ENCODE measurements at regions not wholly inside any gene's neighbourhood (a gene's known extent, or its start where the extent isn't known, plus 50 kb on each side); places are given as distances from the start of the nearest gene placed in this dataset.

- intact Hi-C loops (cut with DNase I), result no loop called here
- ATAC-seq (ENCODE audit: poor library complexity), result no peak
- no peak for DNase-seq
Observed at GRCh38 chr13:30151388-30151787, 156.0 kb downstream of the KATNAL1 start.

GRCh38 chr13:30149248-30149647 is 158.1 kb downstream of the KATNAL1 start:
- ATAC-seq (ENCODE audit: poor library complexity) (no peak), DNase-seq (no peak)
- intact Hi-C loops (cut with DNase I), result no loop called here

GRCh38 chr13:30148786-30149185 is 158.6 kb downstream of the KATNAL1 start:
- DNase-seq (no peak), ATAC-seq (ENCODE audit: poor library complexity) (no peak)
- intact Hi-C loops (cut with DNase I), result no loop called here

- no peak for ATAC-seq (ENCODE audit: poor library complexity)
- no peak for DNase-seq
Observed at GRCh38 chr13:30148171-30148754, 159.1 kb downstream of the KATNAL1 start.

GRCh38 chr13:30147421-30147820 is 159.9 kb downstream of the KATNAL1 start:
- no peak for ATAC-seq (ENCODE audit: poor library complexity)
- DNase-seq, result no peak
- intact Hi-C loops (cut with DNase I), result no loop called here

More at GRCh38 chr13:30148171-30148754, 159.1 kb downstream of the KATNAL1 start:
- intact Hi-C loops (cut with DNase I), result no loop called here

- intact Hi-C loops (cut with DNase I), result no loop called here
- ATAC-seq (ENCODE audit: poor library complexity) (no peak), DNase-seq (no peak)
Observed at GRCh38 chr13:30147015-30147414, 160.3 kb downstream of the KATNAL1 start.

GRCh38 chr13:30145709-30146367 is 161.5 kb downstream of the KATNAL1 start:
- intact Hi-C loops (cut with DNase I), result no loop called here
- no peak for DNase-seq
- ATAC-seq (ENCODE audit: poor library complexity), result no peak

- DNase-seq, result no peak
- intact Hi-C loops (cut with DNase I), result no loop called here
- ATAC-seq (ENCODE audit: poor library complexity), result no peak
Observed at GRCh38 chr13:30143666-30144400, 163.5 kb downstream of the KATNAL1 start.

GRCh38 chr13:30142486-30143211 is 164.7 kb downstream of the KATNAL1 start:
- intact Hi-C loops (cut with DNase I), result no loop called here
- ATAC-seq (ENCODE audit: poor library complexity) (peak; percentile 38), DNase-seq (no peak)

- ATAC-seq (ENCODE audit: poor library complexity) (no peak), DNase-seq (no peak)
- intact Hi-C loops (cut with DNase I), result no loop called here
Observed at GRCh38 chr13:30141775-30142485, 165.4 kb downstream of the KATNAL1 start.

- no peak for ATAC-seq (ENCODE audit: poor library complexity)
- no peak for DNase-seq
- intact Hi-C loops (cut with DNase I), result no loop called here
Observed at GRCh38 chr13:30140973-30141372, 166.4 kb downstream of the KATNAL1 start.

GRCh38 chr13:30138511-30138910 is 168.8 kb downstream of the KATNAL1 start:
- DNase-seq, result no peak
- intact Hi-C loops (cut with DNase I), result loop anchor here (10.0 kb wide), 1 partner anchor 196 kb away; no protein-coding TSS in a partner anchor
- no peak for ATAC-seq (ENCODE audit: poor library complexity)

- no peak for DNase-seq
- ATAC-seq (ENCODE audit: poor library complexity), result no peak
- intact Hi-C loops (cut with DNase I), result loop anchor here (10.0 kb wide), 1 partner anchor 199 kb away; no protein-coding TSS in a partner anchor
Observed at GRCh38 chr13:30135868-30136267, 171.5 kb downstream of the KATNAL1 start.

- ATAC-seq (ENCODE audit: poor library complexity), result no peak
- intact Hi-C loops (cut with DNase I), result loop anchor here (10.0 kb wide), 1 partner anchor 199 kb away; no protein-coding TSS in a partner anchor
- no peak for DNase-seq
Observed at GRCh38 chr13:30135351-30135750, 172.0 kb downstream of the KATNAL1 start.

- intact Hi-C loops (cut with DNase I), result loop anchor here (5.0 to 10.0 kb wide), 3 partner anchors 200 to 673 kb away; no protein-coding TSS in a partner anchor
- ATAC-seq (ENCODE audit: poor library complexity), result no peak
Observed at GRCh38 chr13:30134578-30134977, 172.8 kb downstream of the KATNAL1 start.

GRCh38 chr13:30133996-30134395 is 173.4 kb downstream of the KATNAL1 start:
- no peak for DNase-seq
- ATAC-seq (ENCODE audit: poor library complexity), result no peak
- intact Hi-C loops (cut with DNase I), result loop anchor here (5.0 to 10.0 kb wide), 3 partner anchors 201 to 673 kb away; no protein-coding TSS in a partner anchor

More at GRCh38 chr13:30134578-30134977, 172.8 kb downstream of the KATNAL1 start:
- no peak for DNase-seq

GRCh38 chr13:30133554-30133912 is 173.8 kb downstream of the KATNAL1 start:
- intact Hi-C loops (cut with DNase I), result loop anchor here (5.0 to 10.0 kb wide), 3 partner anchors 201 to 674 kb away; no protein-coding TSS in a partner anchor
- DNase-seq, result no peak
- no peak for ATAC-seq (ENCODE audit: poor library complexity)
